ENCODE measurements at regions not wholly inside any gene's neighbourhood (a gene's known extent, or its start where the extent isn't known, plus 50 kb on each side); places are given as distances from the start of the nearest gene placed in this dataset.

GRCh38 chr5:51746023-51746422 lies 362.8 kb downstream of the ISL1 start:
- TF ChIP-seq L3MBTL2 (conservative IDR thresholded peaks at IDR 0.05): no peak
- TF ChIP-seq ELF4 (IDR thresholded peaks at IDR 0.05): no peak
- TF ChIP-seq FOXM1 (IDR thresholded peaks at IDR 0.05; ENCODE audit: borderline replicate concordance): no peak
- TF ChIP-seq BHLHE40 (IDR thresholded peaks at IDR 0.05; ENCODE audit: borderline replicate concordance): no peak
- TF ChIP-seq ARNT (IDR thresholded peaks at IDR 0.05): no peak
- no peak for TF ChIP-seq HDGF (IDR thresholded peaks at IDR 0.05; ENCODE audit: borderline replicate concordance)
- TF ChIP-seq SP1 (IDR thresholded peaks at IDR 0.05): no peak
- no peak for TF ChIP-seq CTBP1 (IDR thresholded peaks at IDR 0.05; ENCODE audit: borderline replicate concordance)
- no peak for TF ChIP-seq FOXA1 (IDR thresholded peaks at IDR 0.05)
- TF ChIP-seq PKNOX1 (IDR thresholded peaks at IDR 0.05): no peak
- TF ChIP-seq FOXK2 (IDR thresholded peaks at IDR 0.05): no peak
- TF ChIP-seq LEF1 (IDR thresholded peaks at IDR 0.05; ENCODE audit: borderline replicate concordance): no peak

Measured in HEK293T (cell line).